Keratinocyte (primary cell): ENCODE measurements at regions not wholly inside any gene's neighbourhood (a gene's known extent, or its start where the extent isn't known, plus 50 kb on each side); places are given as distances from the start of the nearest gene placed in this dataset.

Experiments used
- DNase-seq: peaks from one replicate; pipeline ENCODE4 v3.0.0-alpha.2; 2011; ENCODE audit warnings: low read depth, missing footprints, low spot score
- FAIRE-seq: peaks from 2 replicates; lab custom pipeline; 2011; peaks lifted over from hg19 to GRCh38; lab: Jason Lieb, UNC
- H2AFZ ChIP-seq: 2 replicates; pipeline ENCODE4 v1.6.0; 2012; ENCODE audit warnings: low read length, control low read depth, inconsistent platforms; ENCODE audit not compliant: control insufficient read depth
- H3K27ac ChIP-seq: 2 replicates; pipeline ENCODE4 v1.5.1; 2011; ENCODE audit warnings: low read length; ENCODE audit not compliant: control insufficient read depth, insufficient read depth
- H3K27me3 ChIP-seq: 3 replicates; pipeline ENCODE4 v1.6.0; 2011; ENCODE audit warnings: low read length; ENCODE audit not compliant: control insufficient read depth, insufficient read depth; ENCODE audit errors: extremely low read depth
- H3K36me3 ChIP-seq, 2 experiments: 2 replicates in 1 of 2; 3 replicates in 1 of 2; pipeline ENCODE4 v1.5.1; 2011; ENCODE audit warnings: low read length in 2 of 2, mild to moderate bottlenecking in 1 of 2; ENCODE audit not compliant: control insufficient read depth in 2 of 2, insufficient read depth in 2 of 2; ENCODE audit errors: extremely low read depth in 1 of 2
- H3K4me1 ChIP-seq: 3 replicates; pipeline ENCODE4 v1.5.1; 2011; ENCODE audit warnings: low read length; ENCODE audit not compliant: control insufficient read depth, insufficient read depth; ENCODE audit errors: extremely low read depth
- H3K4me2 ChIP-seq: 3 replicates; pipeline ENCODE4 v1.6.0; 2011; ENCODE audit warnings: low read depth, low read length; ENCODE audit not compliant: control insufficient read depth, insufficient read depth; ENCODE audit errors: extremely low read depth
- H3K4me3 ChIP-seq, 3 experiments: fragments of 200-600 bp in 1 of 3; sonication (generic) in 1 of 3; 2 replicates in 2 of 3; 3 replicates in 1 of 3; pipeline ENCODE4 v1.5.1; 2011 to 2016; ENCODE audit warnings: low read length in 3 of 3, mild to moderate bottlenecking in 3 of 3, control low read depth in 2 of 3, inconsistent platforms in 1 of 3, low read depth in 1 of 3, mixed read lengths in 1 of 3, mixed run types in 1 of 3, moderate library complexity in 1 of 3; ENCODE audit not compliant: control insufficient read depth in 2 of 3, insufficient read depth in 2 of 3; ENCODE audit errors: extremely low read depth in 1 of 3
- H3K79me2 ChIP-seq: 2 replicates; pipeline ENCODE4 v1.6.0; 2012; ENCODE audit warnings: low read length; ENCODE audit not compliant: control insufficient read depth, insufficient read depth
- H3K9ac ChIP-seq: 3 replicates; pipeline ENCODE4 v1.6.0; 2011; ENCODE audit warnings: low read length; ENCODE audit not compliant: control insufficient read depth, insufficient read depth; ENCODE audit errors: extremely low read depth
- H3K9me1 ChIP-seq: 3 replicates; pipeline ENCODE4 v1.6.0; 2011; ENCODE audit warnings: low read length; ENCODE audit not compliant: control insufficient read depth, insufficient read depth; ENCODE audit errors: extremely low read depth
- H3K9me3 ChIP-seq: 2 replicates; pipeline ENCODE4 v1.5.1; 2012; ENCODE audit warnings: low read depth, low read length; ENCODE audit not compliant: control insufficient read depth
- H4K20me1 ChIP-seq: 3 replicates; pipeline ENCODE4 v1.6.0; 2011; ENCODE audit warnings: low read length; ENCODE audit not compliant: control insufficient read depth, insufficient read depth; ENCODE audit errors: extremely low read depth
- EZH2 ChIP-seq: IDR thresholded peaks from one replicate; pipeline ENCODE4 v1.6.1; 2012; ENCODE audit warnings: inconsistent platforms, mild to moderate bottlenecking, low read length, moderate library complexity
- dilution Hi-C: fragments of 300-500 bp; cut with MboI; formaldehyde crosslinking; loops from one replicate; pipeline ENCODE4 v1.7.0; 2020; ENCODE audit warnings: low sequenced_read_pairs; ENCODE audit not compliant: extremely low pct_ligation_motif_present
- TF ChIP-seq, protein P1 (sequence below), 3 experiments: IDR thresholded peaks in 1 of 3; conservative IDR thresholded peaks in 1 of 3; optimal IDR thresholded peaks in 1 of 3; 2 replicates in 2 of 3; 3 replicates in 1 of 3; pipeline versions ENCODE3 to v1.5.1; 2011; ENCODE audit warnings: low read length in 3 of 3, mild to moderate bottlenecking in 3 of 3, moderate library complexity in 2 of 3, control low read depth in 1 of 3, inconsistent platforms in 1 of 3; ENCODE audit not compliant: insufficient read depth in 2 of 3; ENCODE audit errors: extremely low read depth in 1 of 3

DNA sequence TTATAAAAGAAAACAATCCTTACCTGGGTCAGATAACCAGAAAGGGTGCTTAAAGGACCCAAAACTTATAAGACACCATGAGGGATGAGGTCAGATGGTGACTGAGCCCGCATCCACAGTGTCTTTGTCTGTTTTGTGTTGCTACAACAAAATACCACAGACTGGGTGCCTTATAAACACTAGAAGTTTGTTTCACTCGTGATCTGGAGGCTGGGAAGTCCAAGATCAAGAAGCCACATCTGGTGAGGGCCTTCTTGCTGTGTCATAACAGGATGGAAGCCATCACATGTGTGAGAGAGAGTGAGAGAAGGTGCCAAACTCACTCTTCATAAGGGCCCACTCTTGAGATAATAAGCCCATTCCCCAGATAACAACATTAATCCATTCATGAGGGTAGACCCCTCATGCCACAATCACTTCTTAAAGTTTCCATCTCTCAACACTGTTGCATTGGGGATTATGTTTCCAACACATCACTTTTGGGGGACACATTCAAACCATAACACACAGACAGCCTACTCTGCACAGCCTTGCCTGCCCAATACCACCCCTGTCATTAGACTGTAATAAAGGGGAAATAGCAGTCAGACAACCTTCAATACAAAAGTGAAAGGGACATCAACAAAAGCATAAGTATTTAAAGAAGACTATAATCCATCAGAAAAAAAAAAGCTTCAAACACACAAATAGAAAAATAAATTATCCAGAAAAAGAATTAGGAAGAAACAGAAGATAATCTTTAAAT lies 249.8 kb downstream of the ANAPC1 start:
- no peak overlapping the region for H3K4me2 ChIP-seq
- no peak for DNase-seq
- no peaks in the 10 kb centered on the region for H3K79me2 ChIP-seq
- dilution Hi-C loops, result no loop called here
- no peak overlapping the region for H3K27ac ChIP-seq
- H3K27me3 ChIP-seq, result no peaks in the 10 kb centered on the region
- no peak overlapping the region for H2AFZ ChIP-seq
- no peaks in the 10 kb centered on the region for H4K20me1 ChIP-seq
- H3K9ac ChIP-seq, result no peak overlapping the region
- H3K9me1 ChIP-seq, result no peaks in the 10 kb centered on the region
- H3K4me3 ChIP-seq, result no peak overlapping the region
- FAIRE-seq, result no peak
- no peaks in the 10 kb centered on the region for H3K4me1 ChIP-seq
- no peaks in the 10 kb centered on the region for H3K36me3 ChIP-seq
- H3K9me3 ChIP-seq, result no peaks in the 10 kb centered on the region
- TF ChIP-seq, protein P1, sequence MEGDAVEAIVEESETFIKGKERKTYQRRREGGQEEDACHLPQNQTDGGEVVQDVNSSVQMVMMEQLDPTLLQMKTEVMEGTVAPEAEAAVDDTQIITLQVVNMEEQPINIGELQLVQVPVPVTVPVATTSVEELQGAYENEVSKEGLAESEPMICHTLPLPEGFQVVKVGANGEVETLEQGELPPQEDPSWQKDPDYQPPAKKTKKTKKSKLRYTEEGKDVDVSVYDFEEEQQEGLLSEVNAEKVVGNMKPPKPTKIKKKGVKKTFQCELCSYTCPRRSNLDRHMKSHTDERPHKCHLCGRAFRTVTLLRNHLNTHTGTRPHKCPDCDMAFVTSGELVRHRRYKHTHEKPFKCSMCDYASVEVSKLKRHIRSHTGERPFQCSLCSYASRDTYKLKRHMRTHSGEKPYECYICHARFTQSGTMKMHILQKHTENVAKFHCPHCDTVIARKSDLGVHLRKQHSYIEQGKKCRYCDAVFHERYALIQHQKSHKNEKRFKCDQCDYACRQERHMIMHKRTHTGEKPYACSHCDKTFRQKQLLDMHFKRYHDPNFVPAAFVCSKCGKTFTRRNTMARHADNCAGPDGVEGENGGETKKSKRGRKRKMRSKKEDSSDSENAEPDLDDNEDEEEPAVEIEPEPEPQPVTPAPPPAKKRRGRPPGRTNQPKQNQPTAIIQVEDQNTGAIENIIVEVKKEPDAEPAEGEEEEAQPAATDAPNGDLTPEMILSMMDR (optimal IDR thresholded peaks at IDR 0.05 in 1 of 3, IDR thresholded peaks at IDR 0.05 in 1 of 3, conservative IDR thresholded peaks at IDR 0.05 in 1 of 3; ENCODE audit: extremely low read depth in 1 of 3, insufficient read depth in 2 of 3, low read length in 3 of 3), result no peak
- no peak for TF ChIP-seq EZH2

DNA sequence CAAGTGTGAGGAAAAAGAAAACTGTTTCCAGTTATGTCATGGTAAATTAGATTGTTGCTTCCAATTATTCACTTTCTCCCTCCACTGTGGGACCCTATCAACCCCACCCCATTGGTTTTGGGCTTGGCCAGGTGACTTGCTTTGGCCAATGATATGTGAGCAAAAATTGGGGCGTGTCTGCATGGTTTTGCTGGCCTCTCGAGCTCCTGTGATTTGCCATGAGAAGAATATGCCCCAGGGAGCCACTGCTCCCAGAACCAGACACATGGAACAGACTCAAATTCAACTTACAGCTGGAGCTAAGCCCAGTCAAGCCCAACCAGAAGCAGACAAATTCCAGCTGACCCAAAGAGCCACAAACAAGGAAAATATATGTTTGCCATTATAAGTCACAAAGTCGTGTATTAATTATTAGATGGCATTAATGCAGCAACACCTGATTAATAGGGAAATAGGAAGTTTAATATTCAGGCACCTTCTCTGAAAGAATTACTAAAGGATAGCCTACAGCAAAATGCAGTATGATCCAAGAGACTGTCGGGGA lies 248.9 kb downstream of the ANAPC1 start:
- no peak for FAIRE-seq
- Histone ChIP-seq H3K4me2 (no peak overlapping the region), H3K4me1 (peaks cover under 1% of the 10 kb centered on the region), H3K9me1 (no peaks in the 10 kb centered on the region), H3K4me3 (no peak overlapping the region), H3K9ac (no peak overlapping the region), H3K27ac (no peak overlapping the region), H2AFZ (no peak overlapping the region), H3K36me3 (no peaks in the 10 kb centered on the region), H4K20me1 (no peaks in the 10 kb centered on the region), H3K79me2 (no peaks in the 10 kb centered on the region), H3K9me3 (no peaks in the 10 kb centered on the region), H3K27me3 (no peaks in the 10 kb centered on the region)
- TF ChIP-seq, protein P1 (optimal IDR thresholded peaks at IDR 0.05 in 1 of 3, IDR thresholded peaks at IDR 0.05 in 1 of 3, conservative IDR thresholded peaks at IDR 0.05 in 1 of 3; ENCODE audit: extremely low read depth in 1 of 3, insufficient read depth in 2 of 3, low read length in 3 of 3), result no peak
- no peak for TF ChIP-seq EZH2
- dilution Hi-C loops, result no loop called here
- no peak for DNase-seq
